H9 (cell line): ENCODE measurements at regions not wholly inside any gene's neighbourhood (a gene's known extent, or its start where the extent isn't known, plus 50 kb on each side); places are given as distances from the start of the nearest gene placed in this dataset.

Experiments
- DNase-seq: peaks from one replicate; pipeline ENCODE4 v3.0.0-alpha.2; 2017
- H2AFZ ChIP-seq: one replicate; pipeline ENCODE4 v1.6.1; 2013; ENCODE audit warnings: mild to moderate bottlenecking, low read length, control low read depth, moderate library complexity
- H2AK5ac ChIP-seq: 2 replicates; pipeline ENCODE4 v1.6.1; 2013; ENCODE audit warnings: low read length, control low read depth, mixed read lengths; ENCODE audit not compliant: insufficient read length
- H2BK120ac ChIP-seq: one replicate; pipeline ENCODE4 v1.6.1; 2013; ENCODE audit warnings: low read depth, mild to moderate bottlenecking, low read length, control low read depth, inconsistent platforms; ENCODE audit not compliant: poor library complexity, severe bottlenecking
- H2BK12ac ChIP-seq: 2 replicates; pipeline ENCODE4 v1.6.1; 2013; ENCODE audit warnings: low read length, control low read depth, mixed read lengths, low read depth; ENCODE audit not compliant: insufficient read length
- H2BK15ac ChIP-seq: 2 replicates; pipeline ENCODE4 v1.6.1; 2013; ENCODE audit warnings: low read depth, low read length, control low read depth
- H2BK20ac ChIP-seq: one replicate; pipeline ENCODE4 v1.6.1; 2013; ENCODE audit warnings: low read depth, mild to moderate bottlenecking, low read length, control low read depth, inconsistent platforms; ENCODE audit not compliant: poor library complexity, severe bottlenecking
- H2BK5ac ChIP-seq: 2 replicates; pipeline ENCODE4 v1.6.1; 2013; ENCODE audit warnings: low read length, control low read depth, mixed read lengths; ENCODE audit not compliant: insufficient read length
- H3K14ac ChIP-seq: 2 replicates; pipeline ENCODE4 v1.6.1; 2013; ENCODE audit warnings: low read length, control low read depth; ENCODE audit not compliant: insufficient read depth
- H3K18ac ChIP-seq: 2 replicates; pipeline ENCODE4 v1.6.1; 2013; ENCODE audit warnings: low read depth, mild to moderate bottlenecking, mixed read lengths, low read length, control low read depth; ENCODE audit not compliant: insufficient read length
- H3K23ac ChIP-seq: 2 replicates; pipeline ENCODE4 v1.6.1; 2013; ENCODE audit warnings: low read length, control low read depth, mixed read lengths, low read depth; ENCODE audit not compliant: insufficient read length
- H3K23me2 ChIP-seq: 2 replicates; pipeline ENCODE4 v1.6.1; 2013; ENCODE audit warnings: low read depth, mild to moderate bottlenecking, mixed read lengths, low read length, control low read depth; ENCODE audit not compliant: insufficient read length, poor library complexity, severe bottlenecking
- H3K27ac ChIP-seq: 2 replicates; pipeline ENCODE4 v1.5.1; 2013; ENCODE audit warnings: low read length, control low read depth, mixed read lengths, low read depth; ENCODE audit not compliant: insufficient read length
- H3K27me3 ChIP-seq: 2 replicates; pipeline ENCODE4 v1.6.1; 2013; ENCODE audit warnings: low read length, control low read depth, inconsistent platforms; ENCODE audit not compliant: insufficient read depth
- H3K4ac ChIP-seq: 2 replicates; pipeline ENCODE4 v1.6.1; 2013; ENCODE audit warnings: low read depth, mild to moderate bottlenecking, control low read depth, inconsistent platforms, low read length, moderate library complexity
- H3K4me1 ChIP-seq: 2 replicates; pipeline ENCODE4 v1.6.1; 2013; ENCODE audit warnings: low read length, control low read depth, inconsistent platforms; ENCODE audit not compliant: insufficient read depth
- H3K4me2 ChIP-seq: 2 replicates; pipeline ENCODE4 v1.6.1; 2013; ENCODE audit warnings: low read length, control low read depth, mixed read lengths; ENCODE audit not compliant: insufficient read length, insufficient read depth
- H3K56ac ChIP-seq: 2 replicates; pipeline ENCODE4 v1.6.1; 2013; ENCODE audit warnings: low read depth, mild to moderate bottlenecking, mixed read lengths, low read length, control low read depth; ENCODE audit not compliant: insufficient read length
- H3K79me1 ChIP-seq: 2 replicates; pipeline ENCODE4 v1.6.1; 2013; ENCODE audit warnings: low read depth, mild to moderate bottlenecking, moderate library complexity, low read length, control low read depth, inconsistent platforms; ENCODE audit not compliant: insufficient read depth, poor library complexity, severe bottlenecking
- H3K79me2 ChIP-seq: 2 replicates; pipeline ENCODE4 v1.6.1; 2013; ENCODE audit warnings: low read length, control low read depth, inconsistent platforms; ENCODE audit not compliant: insufficient read depth
- H3K9ac ChIP-seq: 2 replicates; pipeline ENCODE4 v1.6.1; 2013; ENCODE audit warnings: low read length, control low read depth, mixed read lengths; ENCODE audit not compliant: insufficient read length; ENCODE audit errors: extremely low read depth
- H3K9me3 ChIP-seq: one replicate; pipeline ENCODE4 v1.6.1; 2013; ENCODE audit warnings: low read depth, low read length, inconsistent platforms; ENCODE audit not compliant: control insufficient read depth
- H3T11ph ChIP-seq: one replicate; pipeline ENCODE4 v1.6.1; 2013; ENCODE audit warnings: mild to moderate bottlenecking, low read length, control low read depth, inconsistent platforms
- H4K20me1 ChIP-seq: one replicate; pipeline ENCODE4 v1.6.1; 2013; ENCODE audit not compliant: control insufficient read depth, insufficient read length, insufficient read depth
- H4K5ac ChIP-seq: 2 replicates; pipeline ENCODE4 v1.6.1; 2013; ENCODE audit warnings: low read depth, mild to moderate bottlenecking, mixed read lengths, low read length, control low read depth; ENCODE audit not compliant: insufficient read length
- H4K8ac ChIP-seq: replicated peaks from 2 replicates; pipeline ENCODE4 v1.6.1; 2013; ENCODE audit warnings: low read length, control low read depth, mixed read lengths, low read depth; ENCODE audit not compliant: insufficient read length
- H4K91ac ChIP-seq: 2 replicates; pipeline ENCODE4 v1.6.1; 2013; ENCODE audit warnings: low read depth, mild to moderate bottlenecking, moderate library complexity, mixed read lengths, low read length, control low read depth; ENCODE audit not compliant: insufficient read length
- H3K27ac Mint-ChIP-seq, 3 experiments: 2 replicates in 2 of 3; 3 replicates in 1 of 3; pipeline ENCODE4 v1.8.0; 2020 to 2021; ENCODE audit warnings: mixed read lengths in 3 of 3, mild to moderate bottlenecking in 1 of 3, moderate library complexity in 1 of 3
- H3K27me3 Mint-ChIP-seq: 2 replicates; pipeline ENCODE4 v1.8.0; 2021; ENCODE audit warnings: low read depth, mild to moderate bottlenecking, moderate library complexity, mixed read lengths
- H3K36me3 Mint-ChIP-seq, 3 experiments: 2 replicates in 2 of 3; 3 replicates in 1 of 3; pipeline ENCODE4 v1.8.0; 2020 to 2021; ENCODE audit warnings: low read depth in 3 of 3, mixed read lengths in 3 of 3; ENCODE audit not compliant: insufficient read depth in 1 of 3
- H3K4me1 Mint-ChIP-seq, 2 experiments: 2 replicates each; pipeline ENCODE4 v1.8.0; 2020; ENCODE audit warnings: mixed read lengths in 2 of 2
- H3K4me3 Mint-ChIP-seq, 2 experiments: 2 replicates in 1 of 2; 3 replicates in 1 of 2; pipeline ENCODE4 v1.8.0; 2020 to 2021; ENCODE audit warnings: mild to moderate bottlenecking in 2 of 2, mixed read lengths in 2 of 2, moderate library complexity in 1 of 2
- H3K9me3 Mint-ChIP-seq, 2 experiments: 2 replicates in 1 of 2; 3 replicates in 1 of 2; pipeline ENCODE4 v1.8.0; 2020; ENCODE audit warnings: mild to moderate bottlenecking in 2 of 2, mixed read lengths in 2 of 2, moderate library complexity in 1 of 2
- TF ChIP-seq, protein P1 (sequence below): fragments of 200-600 bp; sonication (generic); conservative IDR thresholded peaks from 3 replicates; pipeline ENCODE4 v1.8.0; 2021; ENCODE audit warnings: antibody characterized with exemption, mild to moderate bottlenecking

DNA sequence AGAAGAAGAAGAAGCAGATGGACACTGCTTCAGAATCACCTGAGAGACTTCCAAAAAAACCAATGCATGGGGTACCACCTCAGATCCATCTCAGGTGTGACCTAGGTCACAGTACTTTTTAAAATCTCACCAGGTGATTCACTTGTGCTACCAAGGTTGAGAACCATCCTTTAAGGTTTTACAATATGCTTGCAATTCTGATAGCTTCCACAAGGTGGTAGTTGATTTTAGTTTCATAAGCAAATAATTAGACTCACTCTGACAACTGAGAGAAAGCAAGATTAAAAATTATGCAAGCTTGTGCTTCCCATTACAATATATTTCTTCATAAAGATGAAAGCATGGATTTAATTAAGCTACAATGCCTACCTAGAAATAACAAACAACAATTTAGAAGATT lies 355.1 kb downstream of the EN1 start:
- Histone ChIP-seq H2BK5ac (no peak overlapping the region), H3K23me2 (no peaks in the 10 kb centered on the region), H3K9ac (no peak overlapping the region), H3K14ac (no peak overlapping the region), H3K4me2 (no peak overlapping the region), H2BK120ac (no peak overlapping the region), H2BK15ac (no peak overlapping the region), H2AK5ac (no peak overlapping the region), H3K56ac (no peak overlapping the region), H3K18ac (no peak overlapping the region), H4K5ac (no peak overlapping the region), H3K9me3 (no peaks in the 10 kb centered on the region), H2BK12ac (no peak overlapping the region), H4K91ac (no peak overlapping the region), H3K4ac (no peak overlapping the region), H3K27me3 (no peaks in the 10 kb centered on the region), H2BK20ac (no peak overlapping the region), H3K23ac (no peak overlapping the region), H3K79me1 (no peaks in the 10 kb centered on the region), H4K8ac (no peak overlapping the region), H3K4me1 (peaks cover 11% of the 10 kb centered on the region; the same call in 1 of the 2 replicates), H2AFZ (no peak overlapping the region), H3K27ac (no peak overlapping the region), H4K20me1 (no peaks in the 10 kb centered on the region), H3K79me2 (no peaks in the 10 kb centered on the region), H3T11ph (no peak overlapping the region)
- Mint-ChIP-seq H3K4me1 (peaks cover 48 to 50% of the 10 kb centered on the region in 2 experiments), H3K36me3 (peaks cover 2 to 6% (median 4%) of the 10 kb centered on the region in 3 experiments; a peak in 6 of 7 replicates), H3K4me3 (peak overlapping the region in 1 of 2 experiments; percentile 12; a peak in 1 of 5 replicates), H3K27me3 (peaks cover 6% of the 10 kb centered on the region), H3K27ac (peak overlapping the region in 1 of 3 experiments; percentile 44; a peak in 1 of 7 replicates), H3K9me3 (peaks cover 4 to 5% of the 10 kb centered on the region in 2 experiments; a peak in 4 of 5 replicates)
- DNase-seq: no peak
- TF ChIP-seq, protein P1, sequence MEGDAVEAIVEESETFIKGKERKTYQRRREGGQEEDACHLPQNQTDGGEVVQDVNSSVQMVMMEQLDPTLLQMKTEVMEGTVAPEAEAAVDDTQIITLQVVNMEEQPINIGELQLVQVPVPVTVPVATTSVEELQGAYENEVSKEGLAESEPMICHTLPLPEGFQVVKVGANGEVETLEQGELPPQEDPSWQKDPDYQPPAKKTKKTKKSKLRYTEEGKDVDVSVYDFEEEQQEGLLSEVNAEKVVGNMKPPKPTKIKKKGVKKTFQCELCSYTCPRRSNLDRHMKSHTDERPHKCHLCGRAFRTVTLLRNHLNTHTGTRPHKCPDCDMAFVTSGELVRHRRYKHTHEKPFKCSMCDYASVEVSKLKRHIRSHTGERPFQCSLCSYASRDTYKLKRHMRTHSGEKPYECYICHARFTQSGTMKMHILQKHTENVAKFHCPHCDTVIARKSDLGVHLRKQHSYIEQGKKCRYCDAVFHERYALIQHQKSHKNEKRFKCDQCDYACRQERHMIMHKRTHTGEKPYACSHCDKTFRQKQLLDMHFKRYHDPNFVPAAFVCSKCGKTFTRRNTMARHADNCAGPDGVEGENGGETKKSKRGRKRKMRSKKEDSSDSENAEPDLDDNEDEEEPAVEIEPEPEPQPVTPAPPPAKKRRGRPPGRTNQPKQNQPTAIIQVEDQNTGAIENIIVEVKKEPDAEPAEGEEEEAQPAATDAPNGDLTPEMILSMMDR: peak; percentile 67
